ENCODE measurements at regions not wholly inside any gene's neighbourhood (a gene's known extent, or its start where the extent isn't known, plus 50 kb on each side); places are given as distances from the start of the nearest gene placed in this dataset.

DNA sequence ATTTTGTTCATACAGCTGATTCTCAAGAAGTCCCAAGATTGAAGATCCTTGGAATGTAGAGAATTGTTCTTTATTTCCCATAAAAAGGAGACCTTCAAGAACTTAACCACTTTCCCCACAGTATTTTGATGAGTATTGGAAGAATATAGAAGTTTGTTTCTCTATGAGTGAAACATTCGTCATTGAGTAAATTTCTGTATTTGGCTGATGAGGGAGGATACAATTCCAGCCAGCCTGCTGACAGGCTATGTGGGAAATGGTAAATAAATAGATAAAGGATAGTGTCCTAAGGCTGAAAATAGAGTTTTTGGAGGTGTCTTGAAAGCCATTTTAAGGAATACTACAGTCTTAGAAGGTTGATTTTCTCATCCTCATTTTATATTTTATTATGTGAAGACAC, 1076.1 kb downstream of the ROBO2 start:
- TF ChIP-seq, protein P1, sequence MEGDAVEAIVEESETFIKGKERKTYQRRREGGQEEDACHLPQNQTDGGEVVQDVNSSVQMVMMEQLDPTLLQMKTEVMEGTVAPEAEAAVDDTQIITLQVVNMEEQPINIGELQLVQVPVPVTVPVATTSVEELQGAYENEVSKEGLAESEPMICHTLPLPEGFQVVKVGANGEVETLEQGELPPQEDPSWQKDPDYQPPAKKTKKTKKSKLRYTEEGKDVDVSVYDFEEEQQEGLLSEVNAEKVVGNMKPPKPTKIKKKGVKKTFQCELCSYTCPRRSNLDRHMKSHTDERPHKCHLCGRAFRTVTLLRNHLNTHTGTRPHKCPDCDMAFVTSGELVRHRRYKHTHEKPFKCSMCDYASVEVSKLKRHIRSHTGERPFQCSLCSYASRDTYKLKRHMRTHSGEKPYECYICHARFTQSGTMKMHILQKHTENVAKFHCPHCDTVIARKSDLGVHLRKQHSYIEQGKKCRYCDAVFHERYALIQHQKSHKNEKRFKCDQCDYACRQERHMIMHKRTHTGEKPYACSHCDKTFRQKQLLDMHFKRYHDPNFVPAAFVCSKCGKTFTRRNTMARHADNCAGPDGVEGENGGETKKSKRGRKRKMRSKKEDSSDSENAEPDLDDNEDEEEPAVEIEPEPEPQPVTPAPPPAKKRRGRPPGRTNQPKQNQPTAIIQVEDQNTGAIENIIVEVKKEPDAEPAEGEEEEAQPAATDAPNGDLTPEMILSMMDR (IDR thresholded peaks at IDR 0.05; ENCODE audit: low read depth, low read length): no peak
- H3K4me3 ChIP-seq (replicated peaks in 1 of 2; ENCODE audit: low read depth in 2 of 2, low read length in 2 of 2): no peak overlapping the region

DNA sequence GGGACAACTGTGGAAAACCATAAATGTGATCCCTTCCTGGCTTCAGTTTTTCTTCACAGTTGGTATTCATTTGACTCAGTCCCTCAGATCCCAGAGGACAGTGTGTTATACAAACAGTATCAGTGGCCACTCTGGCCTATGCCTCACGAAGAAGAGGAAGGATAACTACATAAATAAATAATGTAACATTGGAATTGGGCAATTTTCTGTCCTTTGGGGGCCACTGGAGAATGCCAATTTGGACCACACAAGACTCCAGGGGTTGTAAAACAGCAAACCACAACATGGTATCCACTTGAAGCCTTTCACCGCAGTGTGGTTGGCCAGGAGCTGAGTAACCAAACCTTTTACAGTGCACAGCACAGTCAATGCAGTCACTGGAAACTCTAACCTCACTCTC, 1077.0 kb downstream of the ROBO2 start:
- TF ChIP-seq, protein P1 (IDR thresholded peaks at IDR 0.05; ENCODE audit: low read depth, low read length): no peak
- no peak overlapping the region for H3K4me3 ChIP-seq (replicated peaks in 1 of 2; ENCODE audit: low read depth in 2 of 2, low read length in 2 of 2)
- DNase-seq (ENCODE audit: low read depth in 2 of 2): peak; percentile 10 to 66

More for the DNA sequence above, 1076.1 kb downstream of the ROBO2 start:
- no peak for DNase-seq (ENCODE audit: low read depth in 2 of 2)

DNA sequence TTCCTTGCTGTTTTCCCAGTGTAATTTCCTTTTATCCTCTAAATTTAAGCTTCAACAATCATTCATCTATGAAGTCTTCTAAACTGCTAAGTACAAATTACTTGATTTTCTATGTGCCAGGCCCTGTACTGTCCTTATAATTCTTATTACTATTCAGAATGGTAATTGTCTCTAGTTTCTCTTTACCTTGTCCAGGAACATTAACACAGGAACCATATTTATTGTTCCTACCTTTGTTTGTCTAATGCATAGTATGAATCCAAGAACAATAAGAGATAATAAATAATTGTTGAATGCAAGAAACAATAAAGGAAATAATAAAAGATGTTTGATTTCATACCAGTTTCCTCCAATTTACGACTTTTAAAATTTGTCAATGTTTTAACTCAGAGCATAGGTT, 1083.2 kb downstream of the ROBO2 start:
- TF ChIP-seq, protein P1 (IDR thresholded peaks at IDR 0.05; ENCODE audit: low read depth, low read length): no peak
- no peak for DNase-seq (ENCODE audit: low read depth in 2 of 2)
- H3K4me3 ChIP-seq (replicated peaks in 1 of 2; ENCODE audit: low read depth in 2 of 2, low read length in 2 of 2): no peak overlapping the region

DNA sequence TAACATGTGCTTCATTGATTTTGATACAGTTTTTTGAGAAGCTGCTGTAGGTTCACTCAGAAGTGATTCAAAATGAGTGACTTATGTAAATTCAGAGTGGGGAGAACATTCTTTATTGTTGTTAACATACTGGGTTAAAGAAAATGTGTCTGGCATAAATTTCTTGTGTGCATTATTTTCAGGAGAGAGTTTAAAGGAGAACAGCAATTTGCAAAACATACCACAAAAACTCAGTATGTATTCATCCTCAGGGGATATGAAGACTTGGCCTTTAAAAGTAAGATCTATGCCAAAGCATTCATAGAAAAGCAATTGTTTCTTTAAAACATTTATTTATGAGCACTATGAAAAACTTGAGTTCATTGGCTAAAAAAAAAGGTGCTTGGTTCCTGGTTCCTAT, 1089.8 kb downstream of the ROBO2 start:
- DNase-seq (ENCODE audit: low read depth in 2 of 2): no peak
- H3K4me3 ChIP-seq (replicated peaks in 1 of 2; ENCODE audit: low read depth in 2 of 2, low read length in 2 of 2): no peak overlapping the region
- TF ChIP-seq, protein P1 (IDR thresholded peaks at IDR 0.05; ENCODE audit: low read depth, low read length): no peak

DNA sequence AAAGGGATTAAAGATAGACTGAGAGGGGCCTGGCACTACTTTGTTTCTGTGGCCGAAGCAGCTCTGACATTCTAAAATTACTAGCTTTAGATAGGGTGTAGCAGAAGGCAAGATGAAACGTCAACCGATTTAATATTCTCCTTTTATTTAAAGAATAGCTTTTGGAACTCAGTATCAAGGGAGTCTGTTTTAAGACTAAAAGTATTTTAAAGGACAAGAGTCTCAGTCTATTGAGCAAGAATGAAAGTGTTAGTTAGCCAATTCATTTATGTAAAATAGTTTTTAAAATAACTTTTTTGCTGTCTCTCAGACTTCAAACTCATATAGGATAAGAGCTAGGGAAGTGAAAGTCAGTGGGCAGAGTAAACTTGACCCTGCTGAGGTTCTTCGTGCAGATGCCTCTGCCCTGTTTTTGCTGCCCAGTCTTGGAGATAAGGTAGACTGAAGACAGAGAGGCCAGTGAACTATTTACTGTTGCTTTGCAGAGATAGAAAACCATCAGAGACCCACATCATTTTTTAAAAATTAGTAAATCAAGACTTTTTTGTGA, 1090.9 kb downstream of the ROBO2 start:
- DNase-seq (ENCODE audit: low read depth in 2 of 2): no peak
- H3K4me3 ChIP-seq (replicated peaks in 1 of 2; ENCODE audit: low read depth in 2 of 2, low read length in 2 of 2): no peak overlapping the region
- TF ChIP-seq, protein P1 (IDR thresholded peaks at IDR 0.05; ENCODE audit: low read depth, low read length): no peak

DNA sequence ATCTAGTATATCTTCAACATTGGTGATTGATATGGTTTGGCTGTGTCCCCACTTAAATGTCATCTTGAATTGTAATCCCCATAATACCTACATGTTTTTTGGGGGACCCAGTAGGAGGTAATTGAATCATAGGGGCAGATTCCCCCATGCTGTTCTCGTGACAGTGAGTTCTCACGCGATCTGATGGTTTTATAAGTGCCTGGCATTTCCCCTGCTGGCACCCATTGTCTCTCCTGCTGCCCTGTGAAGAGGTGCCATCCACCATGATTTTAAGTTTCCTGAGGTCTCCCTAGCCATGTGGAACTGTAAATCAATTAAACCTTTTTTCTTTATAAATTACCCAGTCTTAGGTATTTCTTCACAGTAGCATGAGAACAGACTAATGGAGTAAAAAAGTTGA, 1094.6 kb downstream of the ROBO2 start:
- TF ChIP-seq, protein P1 (IDR thresholded peaks at IDR 0.05; ENCODE audit: low read depth, low read length): no peak
- no peak overlapping the region for H3K4me3 ChIP-seq (replicated peaks in 1 of 2; ENCODE audit: low read depth in 2 of 2, low read length in 2 of 2)
- DNase-seq (ENCODE audit: low read depth in 2 of 2): no peak

DNA sequence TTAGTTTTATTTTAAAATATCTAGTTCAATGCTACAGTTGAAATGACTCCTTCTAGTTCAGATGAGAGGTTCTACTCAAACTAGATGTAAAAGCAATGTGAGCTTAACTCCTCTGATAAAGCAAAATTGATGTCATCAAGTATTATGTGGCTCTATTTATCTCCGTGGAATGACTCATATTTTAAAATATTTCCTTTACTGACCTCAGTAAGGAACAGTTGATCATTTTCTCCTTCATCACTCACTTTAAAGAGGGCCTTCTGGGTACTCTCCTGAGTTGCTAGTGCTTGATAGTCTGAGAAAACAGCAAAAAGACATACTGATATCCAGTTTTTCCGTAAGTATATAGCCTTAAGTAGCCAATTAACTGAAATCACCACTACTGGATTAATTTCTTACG, 1099.3 kb downstream of the ROBO2 start:
- H3K4me3 ChIP-seq (replicated peaks in 1 of 2; ENCODE audit: low read depth in 2 of 2, low read length in 2 of 2): no peak overlapping the region
- TF ChIP-seq, protein P1 (IDR thresholded peaks at IDR 0.05; ENCODE audit: low read depth, low read length): no peak
- DNase-seq (ENCODE audit: low read depth in 2 of 2): peak; percentile 58 to 61

Measured in cardiac fibroblast (primary cell).